Upper lobe of left lung (tissue), 4 donors: ENCODE measurements at regions not wholly inside any gene's neighbourhood (a gene's known extent, or its start where the extent isn't known, plus 50 kb on each side); places are given as distances from the start of the nearest gene placed in this dataset.

ENCODE experiments used
- EP300 ChIP-seq, 4 donors: sonication (generic); formaldehyde crosslinking; IDR thresholded peaks; one replicate each; pipeline ENCODE4 v1.5.1; 2017; ENCODE audit warnings: antibody characterized with exemption in 4 of 4, control low read depth in 2 of 4
- TF ChIP-seq, protein P1 (sequence below), 6 experiments: fragments of 450-650 bp in 4 of 6; fragments of 200-600 bp in 2 of 6; sonication (generic) in 2 of 6; IDR thresholded peaks; one replicate each; pipeline ENCODE4 v1.5.1; 2016 to 2019; ENCODE audit warnings: antibody characterized with exemption in 6 of 6

DNA sequence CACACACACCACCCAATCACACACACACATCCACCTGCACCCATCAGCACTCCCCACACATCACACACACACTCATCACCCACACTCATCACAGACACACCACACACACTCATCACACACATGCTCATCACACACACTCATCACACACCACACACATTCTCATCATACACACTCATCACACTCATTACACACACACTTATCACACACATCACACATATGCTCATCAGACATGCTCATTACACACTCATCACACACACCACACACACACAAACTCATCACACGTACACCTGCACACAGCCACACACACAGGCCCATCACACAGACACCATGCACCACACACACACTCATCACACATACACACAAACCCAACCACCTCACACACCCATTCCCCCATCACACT, 107.5 kb upstream of the C14orf180 start:
- TF ChIP-seq, protein P1, sequence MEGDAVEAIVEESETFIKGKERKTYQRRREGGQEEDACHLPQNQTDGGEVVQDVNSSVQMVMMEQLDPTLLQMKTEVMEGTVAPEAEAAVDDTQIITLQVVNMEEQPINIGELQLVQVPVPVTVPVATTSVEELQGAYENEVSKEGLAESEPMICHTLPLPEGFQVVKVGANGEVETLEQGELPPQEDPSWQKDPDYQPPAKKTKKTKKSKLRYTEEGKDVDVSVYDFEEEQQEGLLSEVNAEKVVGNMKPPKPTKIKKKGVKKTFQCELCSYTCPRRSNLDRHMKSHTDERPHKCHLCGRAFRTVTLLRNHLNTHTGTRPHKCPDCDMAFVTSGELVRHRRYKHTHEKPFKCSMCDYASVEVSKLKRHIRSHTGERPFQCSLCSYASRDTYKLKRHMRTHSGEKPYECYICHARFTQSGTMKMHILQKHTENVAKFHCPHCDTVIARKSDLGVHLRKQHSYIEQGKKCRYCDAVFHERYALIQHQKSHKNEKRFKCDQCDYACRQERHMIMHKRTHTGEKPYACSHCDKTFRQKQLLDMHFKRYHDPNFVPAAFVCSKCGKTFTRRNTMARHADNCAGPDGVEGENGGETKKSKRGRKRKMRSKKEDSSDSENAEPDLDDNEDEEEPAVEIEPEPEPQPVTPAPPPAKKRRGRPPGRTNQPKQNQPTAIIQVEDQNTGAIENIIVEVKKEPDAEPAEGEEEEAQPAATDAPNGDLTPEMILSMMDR (IDR thresholded peaks at IDR 0.05), result no peak
- TF ChIP-seq EP300 (IDR thresholded peaks at IDR 0.05), result no peak
